Peyer's patch (tissue), 4 donors: ENCODE measurements at regions not wholly inside any gene's neighbourhood (a gene's known extent, or its start where the extent isn't known, plus 50 kb on each side); places are given as distances from the start of the nearest gene placed in this dataset.
"Not testable (repeated sequence)": the region's sequence is repeated elsewhere in the genome, so short reads cannot be mapped to it uniquely, and the experiment has no call there.

Experiments
- DNase-seq, 3 donors: peaks; one replicate each; pipeline ENCODE4 v3.0.0-alpha.2; 2017 to 2019
- H3K27ac ChIP-seq, 4 donors: fragments of 200-600 bp; sonication (generic); one replicate each; pipeline ENCODE4 v1.5.1; 2016 to 2019
- H3K27me3 ChIP-seq, 2 donors: fragments of 200-600 bp; sonication (generic); one replicate each; pipeline ENCODE4 v1.5.1; 2019
- H3K36me3 ChIP-seq, 3 donors: fragments of 200-600 bp; sonication (generic); one replicate each; pipeline ENCODE4 v1.5.1; 2016 to 2019
- H3K4me1 ChIP-seq, 4 donors: fragments of 200-600 bp; sonication (generic); one replicate each; pipeline ENCODE4 v1.5.1; 2016 to 2019
- H3K4me3 ChIP-seq, 4 donors: fragments of 200-600 bp; sonication (generic); 1 replicate in 3 of 4; 2 replicates in 1 of 4; pipeline ENCODE4 v1.5.1; 2016 to 2019; ENCODE audit warnings: mild to moderate bottlenecking in 1 of 4
- H3K9me3 ChIP-seq, 4 donors: fragments of 200-600 bp; sonication (generic); one replicate each; pipeline ENCODE4 v1.5.1; 2016 to 2019; ENCODE audit warnings: mild to moderate bottlenecking in 1 of 4
- POLR2A ChIP-seq, 2 donors: fragments of 450-650 bp; IDR thresholded peaks; one replicate each; pipeline ENCODE4 v1.5.1; 2017; ENCODE audit warnings: antibody characterized with exemption in 2 of 2, mild to moderate bottlenecking in 2 of 2, moderate library complexity in 2 of 2
- TF ChIP-seq, protein P1 (sequence below), 6 experiments: fragments of 450-650 bp in 4 of 6; fragments of 200-600 bp in 2 of 6; sonication (generic) in 1 of 6; IDR thresholded peaks; one replicate each; pipeline ENCODE4 v1.5.1; 2017 to 2019; ENCODE audit warnings: antibody characterized with exemption in 6 of 6, mild to moderate bottlenecking in 3 of 6, moderate library complexity in 1 of 6

DNA sequence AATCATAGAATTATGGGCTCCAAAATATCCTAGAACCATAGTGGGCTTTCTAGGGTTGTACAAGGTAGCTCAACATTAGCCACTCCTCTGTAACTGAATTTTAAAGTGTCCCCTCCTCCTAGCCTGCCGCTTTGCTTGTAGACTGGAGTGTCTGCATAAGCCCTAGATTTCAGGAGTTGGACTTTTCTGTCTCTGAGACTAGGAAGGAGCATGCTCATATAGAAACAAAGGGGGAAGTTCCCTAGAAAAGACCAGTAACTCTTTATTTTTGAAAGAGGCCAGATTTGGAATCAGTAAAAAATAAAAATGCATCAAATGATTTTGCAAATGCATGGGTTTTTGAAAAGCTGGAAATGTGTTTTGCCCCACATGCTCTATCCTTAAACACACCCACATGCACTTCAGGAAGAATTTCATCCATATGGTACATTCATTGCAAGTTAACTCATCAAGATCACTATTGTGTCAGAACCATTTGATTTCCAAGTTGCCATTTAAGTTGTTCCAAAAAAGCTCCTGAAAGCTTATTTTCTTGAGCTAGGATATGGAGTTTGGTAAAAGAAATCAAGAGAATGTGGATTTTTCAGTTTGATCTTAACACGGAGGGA, 121.0 kb upstream of the NR3C1 start:
- no peaks in the 10 kb centered on the region for H3K27me3 ChIP-seq
- H3K9me3 ChIP-seq = no peaks in the 10 kb centered on the region
- no peaks in the 10 kb centered on the region for H3K4me1 ChIP-seq
- H3K4me3 ChIP-seq = no peak overlapping the region
- TF ChIP-seq, protein P1, sequence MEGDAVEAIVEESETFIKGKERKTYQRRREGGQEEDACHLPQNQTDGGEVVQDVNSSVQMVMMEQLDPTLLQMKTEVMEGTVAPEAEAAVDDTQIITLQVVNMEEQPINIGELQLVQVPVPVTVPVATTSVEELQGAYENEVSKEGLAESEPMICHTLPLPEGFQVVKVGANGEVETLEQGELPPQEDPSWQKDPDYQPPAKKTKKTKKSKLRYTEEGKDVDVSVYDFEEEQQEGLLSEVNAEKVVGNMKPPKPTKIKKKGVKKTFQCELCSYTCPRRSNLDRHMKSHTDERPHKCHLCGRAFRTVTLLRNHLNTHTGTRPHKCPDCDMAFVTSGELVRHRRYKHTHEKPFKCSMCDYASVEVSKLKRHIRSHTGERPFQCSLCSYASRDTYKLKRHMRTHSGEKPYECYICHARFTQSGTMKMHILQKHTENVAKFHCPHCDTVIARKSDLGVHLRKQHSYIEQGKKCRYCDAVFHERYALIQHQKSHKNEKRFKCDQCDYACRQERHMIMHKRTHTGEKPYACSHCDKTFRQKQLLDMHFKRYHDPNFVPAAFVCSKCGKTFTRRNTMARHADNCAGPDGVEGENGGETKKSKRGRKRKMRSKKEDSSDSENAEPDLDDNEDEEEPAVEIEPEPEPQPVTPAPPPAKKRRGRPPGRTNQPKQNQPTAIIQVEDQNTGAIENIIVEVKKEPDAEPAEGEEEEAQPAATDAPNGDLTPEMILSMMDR (IDR thresholded peaks at IDR 0.05) = no peak
- no peak for TF ChIP-seq POLR2A (IDR thresholded peaks at IDR 0.05)
- no peaks in the 10 kb centered on the region for H3K36me3 ChIP-seq
- no peak for DNase-seq
- H3K27ac ChIP-seq = no peak overlapping the region

DNA sequence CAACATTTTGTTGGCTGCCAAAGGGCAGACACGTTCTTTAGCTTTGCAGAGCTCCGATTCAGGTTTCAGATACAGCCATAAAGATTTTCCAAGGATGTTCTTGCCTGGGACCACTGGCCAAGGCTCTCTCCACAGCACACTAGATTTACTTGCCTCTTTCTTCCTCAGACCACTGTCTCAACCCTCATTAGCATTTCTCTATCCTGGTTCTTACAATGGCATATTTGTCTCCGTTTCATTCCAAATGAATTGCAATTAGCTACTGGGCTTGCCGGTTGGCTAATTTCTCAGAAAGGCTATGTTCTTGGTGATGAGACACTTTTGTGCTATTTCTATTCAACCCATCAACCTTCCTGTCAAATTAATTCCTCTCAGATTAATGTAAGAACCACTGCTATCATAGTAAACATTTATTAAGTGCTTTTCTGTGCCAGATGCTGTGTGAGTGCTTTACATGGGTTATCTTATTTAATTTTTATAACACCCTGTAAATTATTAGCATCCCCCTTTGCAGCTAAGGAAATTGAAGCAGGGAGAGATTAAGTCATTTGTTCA, 118.4 kb upstream of the NR3C1 start:
- no peak overlapping the region for H3K27ac ChIP-seq
- TF ChIP-seq, protein P1 (IDR thresholded peaks at IDR 0.05) = no peak
- no peak for TF ChIP-seq POLR2A (IDR thresholded peaks at IDR 0.05)
- H3K27me3 ChIP-seq = no peaks in the 10 kb centered on the region
- no peak overlapping the region for H3K4me3 ChIP-seq
- DNase-seq = no peak
- H3K9me3 ChIP-seq = no peaks in the 10 kb centered on the region
- no peaks in the 10 kb centered on the region for H3K4me1 ChIP-seq
- H3K36me3 ChIP-seq = no peaks in the 10 kb centered on the region

DNA sequence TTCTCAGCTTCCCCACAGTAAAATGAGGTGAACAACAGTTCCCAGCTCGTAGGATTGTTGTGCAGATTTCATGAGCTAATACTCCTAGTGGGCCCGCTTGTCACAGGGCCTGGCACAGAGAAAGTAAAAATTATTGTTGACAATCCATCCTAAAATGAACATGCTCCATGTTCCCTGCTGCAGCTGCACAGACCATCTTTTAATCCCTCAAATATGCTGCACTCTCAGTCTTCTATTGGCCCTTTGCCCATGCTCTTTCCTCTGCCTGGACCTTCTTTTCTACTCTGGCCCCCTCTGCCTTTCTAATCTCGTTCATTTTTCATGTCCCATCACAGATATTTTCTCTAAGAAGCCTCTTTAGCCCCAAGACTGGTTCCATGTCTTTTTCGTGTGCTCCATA, 117.7 kb upstream of the NR3C1 start:
- no peaks in the 10 kb centered on the region for H3K9me3 ChIP-seq
- H3K27me3 ChIP-seq = no peaks in the 10 kb centered on the region
- DNase-seq = no peak
- no peak overlapping the region for H3K27ac ChIP-seq
- H3K4me3 ChIP-seq = no peak overlapping the region
- TF ChIP-seq, protein P1 (IDR thresholded peaks at IDR 0.05) = no peak
- no peak for TF ChIP-seq POLR2A (IDR thresholded peaks at IDR 0.05)
- H3K4me1 ChIP-seq = no peaks in the 10 kb centered on the region
- H3K36me3 ChIP-seq = no peaks in the 10 kb centered on the region

DNA sequence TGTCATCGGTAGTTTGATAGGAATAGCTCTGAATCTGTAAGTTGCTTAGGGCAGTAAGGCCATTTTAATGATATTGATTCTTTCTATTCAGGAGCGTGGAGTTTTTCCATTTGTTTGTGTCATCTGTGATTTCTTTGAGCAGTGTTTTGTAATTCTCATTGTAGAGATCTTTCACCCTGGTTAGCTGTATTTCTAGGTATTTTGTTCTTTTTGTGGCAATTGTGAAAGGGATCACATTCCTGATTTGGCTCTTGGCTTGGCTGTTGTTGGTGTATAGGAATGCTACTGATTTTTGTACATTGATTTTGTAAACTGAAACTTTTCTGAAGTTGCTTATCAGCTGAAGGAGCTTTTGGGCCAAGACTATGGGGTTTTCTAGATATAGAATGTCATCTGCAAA, 115.7 kb upstream of the NR3C1 start:
- not testable (repeated sequence) for H3K27ac ChIP-seq

DNA sequence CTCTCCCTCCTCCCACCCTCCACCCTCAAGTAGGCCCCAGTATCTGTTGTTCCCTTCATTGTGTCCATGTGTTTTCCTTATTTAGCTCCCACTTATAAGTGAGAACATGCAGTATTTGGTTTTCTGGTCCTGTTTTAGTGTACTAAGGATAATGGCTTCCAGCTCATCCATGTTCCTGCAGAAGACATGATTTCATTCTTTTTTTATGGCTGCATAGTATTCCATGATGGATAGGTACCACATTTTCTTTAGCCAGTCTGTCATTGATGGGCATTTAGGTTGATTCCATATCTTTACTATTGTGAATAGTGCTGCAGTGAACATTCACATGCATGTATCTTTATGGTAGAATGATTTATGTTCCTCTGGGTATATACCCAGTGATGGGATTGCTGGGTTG, 114.3 kb upstream of the NR3C1 start:
- not testable (repeated sequence) for H3K4me1 ChIP-seq, H3K9me3 ChIP-seq, H3K36me3 ChIP-seq, DNase-seq, H3K27me3 ChIP-seq, H3K27ac ChIP-seq, H3K4me3 ChIP-seq

More for the DNA sequence above, 115.7 kb upstream of the NR3C1 start:
- not testable (repeated sequence) for H3K4me1 ChIP-seq, H3K36me3 ChIP-seq, H3K4me3 ChIP-seq, H3K9me3 ChIP-seq, H3K27me3 ChIP-seq, DNase-seq

DNA sequence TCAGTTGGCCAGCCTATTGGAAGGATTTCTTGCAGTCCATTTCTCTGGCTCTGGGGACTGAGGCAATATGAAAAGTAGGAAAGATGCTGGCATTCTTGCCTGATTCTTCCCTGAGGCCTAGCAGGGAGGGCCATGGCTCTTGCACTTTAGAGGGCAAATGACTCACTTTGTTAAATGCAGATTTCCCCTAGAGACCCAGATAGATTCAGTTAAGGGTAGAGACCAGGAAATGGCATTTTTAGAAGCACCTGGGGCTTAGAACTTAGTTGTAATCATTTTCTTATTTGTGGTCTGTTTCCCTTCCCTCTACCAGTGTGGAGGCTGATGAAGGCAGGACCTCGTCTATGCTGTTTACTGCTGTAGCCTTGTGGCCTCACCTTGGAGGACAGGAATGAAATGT, 112.8 kb upstream of the NR3C1 start:
- Histone ChIP-seq H3K27ac (no peak overlapping the region), H3K27me3 (no peaks in the 10 kb centered on the region), H3K4me3 (no peak overlapping the region), H3K9me3 (no peaks in the 10 kb centered on the region), H3K36me3 (no peaks in the 10 kb centered on the region), H3K4me1 (no peaks in the 10 kb centered on the region)
- TF ChIP-seq POLR2A (IDR thresholded peaks at IDR 0.05) = no peak
- TF ChIP-seq, protein P1 (IDR thresholded peaks at IDR 0.05) = no peak
- no peak for DNase-seq

DNA sequence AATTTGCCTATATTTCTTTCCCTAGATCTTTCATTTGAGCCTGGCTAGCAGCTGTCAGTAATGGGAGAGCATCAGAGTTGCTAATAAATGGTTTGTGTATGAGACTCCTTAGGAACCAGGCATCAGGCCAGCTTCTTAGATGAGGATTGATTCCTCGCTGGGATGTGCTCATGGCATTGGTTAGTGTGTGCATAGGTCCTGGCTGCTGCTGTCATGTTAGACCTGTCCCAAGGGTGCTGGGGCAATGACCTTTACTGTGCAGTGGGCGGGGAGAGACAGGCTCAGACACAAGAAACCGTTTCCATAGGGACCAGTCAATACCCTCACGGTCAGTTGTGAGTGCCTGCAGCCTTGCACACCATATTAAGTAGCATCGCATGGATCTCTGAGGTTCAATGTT, 112.3 kb upstream of the NR3C1 start:
- Histone ChIP-seq H3K27ac (no peak overlapping the region), H3K9me3 (no peaks in the 10 kb centered on the region), H3K4me3 (no peak overlapping the region), H3K27me3 (no peaks in the 10 kb centered on the region), H3K4me1 (no peaks in the 10 kb centered on the region), H3K36me3 (no peaks in the 10 kb centered on the region)
- TF ChIP-seq POLR2A (IDR thresholded peaks at IDR 0.05) = no peak
- TF ChIP-seq, protein P1 (IDR thresholded peaks at IDR 0.05) = no peak
- DNase-seq = no peak
